B cell (primary cell): ENCODE measurements at regions not wholly inside any gene's neighbourhood (a gene's known extent, or its start where the extent isn't known, plus 50 kb on each side); places are given as distances from the start of the nearest gene placed in this dataset.

Source experiments
- CTCF ChIP-seq: fragments of 200-600 bp; IDR thresholded peaks from one replicate; pipeline ENCODE4 v1.8.0; 2022; ENCODE audit warnings: antibody characterized with exemption, mild to moderate bottlenecking
- EZH2 ChIP-seq: IDR thresholded peaks from 2 replicates; pipeline ENCODE4 v1.6.1; 2012; ENCODE audit warnings: borderline replicate concordance, low read depth, mild to moderate bottlenecking, moderate library complexity, low read length; ENCODE audit not compliant: insufficient read depth, poor library complexity, severe bottlenecking

- TF ChIP-seq CTCF (no peak), EZH2 (no peak)
Measured at GRCh38 chr7:125641884-125642283, 712.3 kb upstream of the POT1 start.
